ENCODE measurements at regions not wholly inside any gene's neighbourhood (a gene's known extent, or its start where the extent isn't known, plus 50 kb on each side); places are given as distances from the start of the nearest gene placed in this dataset.
A peak's percentile ranks its signal among the peaks of the same experiment; 100 is the strongest.

- Histone ChIP-seq H3K9me3 (no peaks in the 10 kb centered on the region), H3K27me3 (no peaks in the 10 kb centered on the region), H3K36me3 (ENCODE audit: low read depth, missing control alignments) (no peaks in the 10 kb centered on the region), H3K4me1 (peaks cover 3% of the 10 kb centered on the region), H3K27ac (no peak overlapping the region), H3K4me3 (no peak overlapping the region)
- 74 to 79% methylated on average over 8 to 9 of the region's 9 CpGs for WGBS, 2 donors
- DNase-seq, result peak; percentile 33
- intact Hi-C loops (cut with DNase I; ENCODE audit: low total_unique reads), result no loop called here
- TF ChIP-seq POLR2A (IDR thresholded peaks at IDR 0.05) (no peak), CTCF (IDR thresholded peaks at IDR 0.05) (no peak)
Measured at GRCh38 chr10:78255796-78256638, 222.4 kb downstream of the RPS24 start.

GRCh38 chr10:78258323-78259030 is 224.8 kb downstream of the RPS24 start:
- Histone ChIP-seq H3K4me3 (no peak overlapping the region), H3K27ac (no peak overlapping the region), H3K27me3 (no peaks in the 10 kb centered on the region), H3K9me3 (no peaks in the 10 kb centered on the region), H3K4me1 (peaks cover 3% of the 10 kb centered on the region), H3K36me3 (ENCODE audit: low read depth, missing control alignments) (no peaks in the 10 kb centered on the region)
- WGBS, 2 donors, result 95 to 99% methylated on average over 4 of the region's 4 CpGs
- intact Hi-C loops (cut with DNase I; ENCODE audit: low total_unique reads), result no loop called here
- DNase-seq, result no peak
- TF ChIP-seq POLR2A (IDR thresholded peaks at IDR 0.05), result no peak
- no peak for TF ChIP-seq CTCF (IDR thresholded peaks at IDR 0.05)

- TF ChIP-seq POLR2A (IDR thresholded peaks at IDR 0.05), result no peak
- no peak for TF ChIP-seq CTCF (IDR thresholded peaks at IDR 0.05)
- H3K4me1 ChIP-seq, result peaks cover 3% of the 10 kb centered on the region
- no peaks in the 10 kb centered on the region for H3K36me3 ChIP-seq (ENCODE audit: low read depth, missing control alignments)
- no peaks in the 10 kb centered on the region for H3K9me3 ChIP-seq
- 85 to 90% methylated on average over 3 of the region's 3 CpGs for WGBS, 2 donors
- no peak overlapping the region for H3K4me3 ChIP-seq
- intact Hi-C loops (cut with DNase I; ENCODE audit: low total_unique reads), result no loop called here
- H3K27ac ChIP-seq, result no peak overlapping the region
- H3K27me3 ChIP-seq, result no peaks in the 10 kb centered on the region
- no peak for DNase-seq
Measured at GRCh38 chr10:78259391-78259790, 225.7 kb downstream of the RPS24 start.

GRCh38 chr10:78260141-78260540 is 226.5 kb downstream of the RPS24 start:
- Histone ChIP-seq H3K27ac (no peak overlapping the region), H3K4me3 (no peak overlapping the region), H3K4me1 (peaks cover 3% of the 10 kb centered on the region), H3K36me3 (ENCODE audit: low read depth, missing control alignments) (no peaks in the 10 kb centered on the region), H3K27me3 (no peaks in the 10 kb centered on the region), H3K9me3 (no peaks in the 10 kb centered on the region)
- WGBS, 2 donors, result 39 to 59% methylated on average over 10 of the region's 10 CpGs
- intact Hi-C loops (cut with DNase I; ENCODE audit: low total_unique reads), result no loop called here
- TF ChIP-seq POLR2A (IDR thresholded peaks at IDR 0.05), result no peak
- no peak for TF ChIP-seq CTCF (IDR thresholded peaks at IDR 0.05)
- DNase-seq, result no peak

All from testis (tissue), 2 donors.